NCI-H748 (cell line): ENCODE measurements at regions not wholly inside any gene's neighbourhood (a gene's known extent, or its start where the extent isn't known, plus 50 kb on each side); places are given as distances from the start of the nearest gene placed in this dataset.
A peak's percentile ranks its signal among the peaks of the same experiment; 100 is the strongest.

Experiments
- DNase-seq: peaks from one replicate; lab custom pipeline; 2025; ENCODE audit not compliant: unreplicated experiment; lab: John Stamatoyannopoulos, UW

DNA sequence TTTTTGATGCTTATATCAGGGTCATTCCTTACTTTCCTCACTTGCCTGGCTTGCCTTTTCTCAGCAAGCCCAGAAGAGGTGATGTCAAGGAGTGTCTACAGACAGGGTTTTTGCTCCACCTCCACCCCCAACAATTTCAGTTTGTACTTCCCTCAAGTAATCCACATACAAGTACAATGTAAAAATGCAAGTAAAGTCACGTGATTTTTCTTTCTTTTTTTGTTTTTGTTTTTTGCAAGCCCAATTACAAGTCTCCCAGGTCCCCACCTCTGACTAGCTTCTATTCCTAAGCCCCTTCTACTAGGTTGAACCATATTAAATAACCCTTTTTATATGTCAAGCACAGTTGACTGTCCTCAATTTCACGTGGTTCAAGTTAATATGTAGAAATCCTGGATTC lies 579.6 kb downstream of the DIAPH3 start:
- no peak for DNase-seq

DNA sequence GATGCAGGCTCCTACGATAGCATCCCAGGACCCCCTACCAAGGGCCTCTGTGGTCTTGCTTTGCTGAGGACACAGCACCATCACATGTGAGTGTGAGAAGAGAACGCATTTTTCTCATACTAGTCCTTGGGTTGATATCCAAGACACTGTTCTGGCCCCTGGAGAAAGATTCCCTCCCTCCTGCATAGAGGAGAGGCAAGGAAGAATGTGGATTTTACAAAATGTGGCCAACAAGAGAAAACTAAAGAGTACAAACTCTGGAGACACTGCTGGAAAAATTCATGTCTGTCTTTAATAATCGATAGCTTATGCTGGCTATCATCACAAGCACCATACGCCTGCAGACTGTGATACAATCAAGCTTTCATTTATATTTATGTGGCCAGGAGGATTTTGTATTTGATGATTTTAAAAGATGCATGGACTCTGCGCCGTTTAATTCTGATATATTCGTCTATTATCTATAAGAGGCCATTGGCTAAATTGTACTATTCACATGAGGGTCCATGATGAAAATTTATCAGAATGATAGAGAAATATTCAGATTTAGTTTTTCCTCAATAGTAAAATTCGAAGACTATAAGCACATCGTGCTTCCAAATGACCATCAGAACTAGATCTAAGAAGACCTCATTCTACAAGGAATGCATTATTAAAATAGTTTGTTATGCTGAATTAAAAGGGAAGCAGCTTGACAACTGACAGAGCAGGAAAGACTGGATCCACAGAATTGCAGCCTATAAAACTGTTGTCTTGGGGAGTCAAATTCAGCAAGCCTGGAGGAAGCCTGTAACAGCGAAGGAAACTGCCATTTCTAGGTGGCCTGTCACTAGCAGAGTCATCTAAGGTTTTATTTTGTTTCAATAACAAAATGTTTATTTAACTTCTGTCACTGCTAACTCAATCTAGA lies 578.7 kb downstream of the DIAPH3 start:
- DNase-seq: no peak

DNA sequence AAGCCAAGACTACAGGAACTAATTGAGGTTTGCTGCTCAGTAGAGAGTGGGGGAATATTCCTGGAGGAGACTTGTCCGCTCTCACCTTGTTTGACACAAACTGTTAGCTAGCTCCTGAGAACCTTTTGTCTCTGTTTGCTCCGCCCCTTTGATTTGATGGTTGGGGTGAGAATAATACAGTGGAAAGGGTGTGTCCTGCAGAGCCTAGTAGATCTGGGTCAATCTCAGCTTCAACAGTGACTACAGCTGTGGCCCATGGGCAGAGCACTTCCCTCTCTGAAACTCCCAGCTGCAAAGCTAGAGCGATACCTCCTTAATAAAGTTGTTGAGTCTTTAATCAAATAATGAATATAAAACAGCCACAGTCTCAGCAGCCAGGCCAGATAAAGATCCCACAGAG lies 576.7 kb downstream of the DIAPH3 start:
- DNase-seq: peak; percentile 33

- DNase-seq: no peak
These were observed 575.6 kb downstream of the DIAPH3 start for GRCh38 chr13:59587971-59588716.

- no peak for DNase-seq
These were observed 575.0 kb downstream of the DIAPH3 start for GRCh38 chr13:59588717-59589067.

GRCh38 chr13:59601993-59602392 lies 561.7 kb downstream of the DIAPH3 start:
- DNase-seq: no peak

DNA sequence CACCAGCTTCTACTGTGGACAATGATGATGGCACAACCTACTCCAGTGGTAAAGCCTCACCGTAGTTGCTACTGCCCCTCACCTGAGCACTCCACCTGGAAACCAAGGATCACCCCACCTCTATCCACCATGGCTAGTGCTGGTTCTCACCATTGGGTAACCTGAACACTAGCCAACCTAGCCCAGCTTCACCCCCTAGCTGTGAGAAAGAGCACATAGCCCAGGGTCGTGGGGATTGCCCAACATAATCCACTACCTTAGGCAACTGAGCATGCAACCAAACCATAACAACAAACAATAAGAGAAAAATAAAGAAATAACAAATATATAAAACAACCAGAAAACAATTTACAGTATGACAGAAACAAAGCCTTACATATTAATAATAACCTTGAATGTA lies 560.1 kb downstream of the DIAPH3 start:
- no peak for DNase-seq

DNA sequence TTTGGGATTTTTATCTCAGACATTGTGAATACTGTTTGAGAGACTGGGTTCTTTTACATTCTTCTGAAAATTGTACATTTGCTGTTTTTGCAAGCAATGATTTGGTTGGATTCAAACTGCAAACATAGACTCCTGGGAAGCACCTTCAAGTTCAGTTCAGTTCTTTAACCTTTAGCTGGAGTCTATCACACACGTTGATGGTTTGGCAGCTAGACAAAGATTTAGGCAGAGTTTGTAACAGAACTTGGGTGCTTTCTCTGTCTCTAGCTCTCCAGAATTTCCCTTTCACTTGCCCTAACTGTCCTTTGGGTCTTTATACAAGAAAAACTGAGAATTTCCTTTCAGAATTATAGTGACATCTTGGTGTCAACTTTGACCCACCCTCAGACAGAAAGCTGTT lies 556.6 kb downstream of the DIAPH3 start:
- no peak for DNase-seq

GRCh38 chr13:59607780-59608233 lies 555.9 kb downstream of the DIAPH3 start:
- no peak for DNase-seq

DNA sequence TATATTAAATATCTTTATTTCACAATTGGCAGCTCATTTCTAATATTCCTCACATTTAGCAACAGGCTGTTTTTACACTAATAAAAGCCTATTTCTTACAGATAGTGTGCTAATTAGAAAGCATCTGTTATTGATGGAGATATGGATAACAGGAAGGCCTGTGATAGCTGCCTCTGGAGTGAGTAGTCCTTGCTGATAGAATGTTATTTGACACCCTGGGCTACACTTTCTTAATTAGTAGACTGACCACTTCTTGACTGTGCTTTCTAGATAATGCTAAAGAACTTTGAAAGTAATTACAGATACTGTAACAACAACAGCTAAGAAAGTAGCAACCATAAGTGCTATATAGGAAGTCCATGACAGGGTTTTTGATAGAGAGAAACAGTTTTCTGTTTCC lies 554.3 kb downstream of the DIAPH3 start:
- no peak for DNase-seq
